GM03348 (cell line): ENCODE measurements at regions not wholly inside any gene's neighbourhood (a gene's known extent, or its start where the extent isn't known, plus 50 kb on each side); places are given as distances from the start of the nearest gene placed in this dataset.
"Not testable (repeated sequence)": the region's sequence is repeated elsewhere in the genome, so short reads cannot be mapped to it uniquely, and the experiment has no call there.

Experiments
- DNase-seq: peaks from one replicate; pipeline ENCODE4 v3.0.0; 2012; ENCODE audit warnings: low spot score

- no peak for DNase-seq
These were observed 90.3 kb upstream of the RASSF8 start for GRCh38 chr12:25868193-25868592.

DNA sequence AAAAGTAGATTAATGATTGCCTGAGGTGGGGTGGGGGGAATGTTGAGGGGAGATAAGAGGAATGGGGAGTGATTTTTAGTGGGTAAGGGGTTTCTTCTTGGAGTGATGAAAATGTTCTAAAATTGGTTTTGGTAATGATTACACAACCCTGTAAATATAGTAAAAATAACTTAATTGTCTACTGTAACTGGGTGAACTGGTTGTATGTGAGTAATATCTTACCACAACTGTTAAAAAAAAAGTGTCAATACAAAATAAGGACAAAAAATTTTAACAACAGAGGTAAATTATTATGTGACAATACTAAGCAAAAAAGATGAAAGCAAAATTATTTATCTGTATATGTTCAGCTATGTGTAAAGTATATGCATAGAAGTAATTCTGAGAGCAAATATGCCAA, 86.3 kb upstream of the RASSF8 start:
- no peak for DNase-seq

- peak; percentile 44 for DNase-seq
These were observed 82.8 kb upstream of the RASSF8 start for GRCh38 chr12:25875661-25876060.

GRCh38 chr12:25876383-25877045, 82.0 kb upstream of the RASSF8 start:
- no peak for DNase-seq

DNA sequence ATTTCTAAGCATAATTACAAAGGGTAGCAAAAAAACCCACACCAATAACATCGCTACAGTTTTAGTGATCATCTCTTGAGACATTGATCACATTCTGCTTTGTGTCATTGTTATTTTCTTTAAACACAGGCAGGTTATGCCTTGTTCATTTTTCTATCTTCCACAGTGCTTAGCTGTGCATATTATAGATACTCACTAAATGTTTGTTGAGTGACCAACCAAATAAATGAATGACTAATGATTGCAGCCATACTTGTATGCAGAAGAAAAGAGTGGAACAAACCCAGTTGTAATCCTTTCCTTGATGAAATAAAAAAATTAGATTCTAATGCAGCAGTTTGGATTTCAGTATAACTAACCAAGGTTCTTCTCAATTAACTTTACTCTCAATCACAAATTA, 81.0 kb upstream of the RASSF8 start:
- DNase-seq: no peak

DNA sequence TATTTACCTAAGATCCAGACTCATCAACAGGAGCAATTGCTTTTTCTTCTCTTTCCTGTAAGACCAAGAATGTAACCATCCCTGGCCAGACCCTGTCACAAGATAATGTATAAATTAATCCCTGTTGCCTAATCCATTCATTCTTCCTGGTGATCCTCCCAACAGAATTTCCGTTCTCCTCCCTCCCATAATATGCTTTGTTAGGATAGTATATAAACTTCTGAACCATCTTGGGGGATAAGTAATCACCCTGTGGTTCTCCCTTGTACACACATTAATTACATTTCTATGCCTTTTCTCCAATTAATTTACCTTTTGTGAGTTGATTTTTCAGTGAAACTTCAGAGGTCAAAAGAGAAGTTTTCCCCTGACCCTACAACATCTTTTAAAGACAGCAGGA, 76.2 kb upstream of the RASSF8 start:
- DNase-seq: no peak

- DNase-seq: no peak
These were observed 75.2 kb upstream of the RASSF8 start for GRCh38 chr12:25883026-25883916.

DNA sequence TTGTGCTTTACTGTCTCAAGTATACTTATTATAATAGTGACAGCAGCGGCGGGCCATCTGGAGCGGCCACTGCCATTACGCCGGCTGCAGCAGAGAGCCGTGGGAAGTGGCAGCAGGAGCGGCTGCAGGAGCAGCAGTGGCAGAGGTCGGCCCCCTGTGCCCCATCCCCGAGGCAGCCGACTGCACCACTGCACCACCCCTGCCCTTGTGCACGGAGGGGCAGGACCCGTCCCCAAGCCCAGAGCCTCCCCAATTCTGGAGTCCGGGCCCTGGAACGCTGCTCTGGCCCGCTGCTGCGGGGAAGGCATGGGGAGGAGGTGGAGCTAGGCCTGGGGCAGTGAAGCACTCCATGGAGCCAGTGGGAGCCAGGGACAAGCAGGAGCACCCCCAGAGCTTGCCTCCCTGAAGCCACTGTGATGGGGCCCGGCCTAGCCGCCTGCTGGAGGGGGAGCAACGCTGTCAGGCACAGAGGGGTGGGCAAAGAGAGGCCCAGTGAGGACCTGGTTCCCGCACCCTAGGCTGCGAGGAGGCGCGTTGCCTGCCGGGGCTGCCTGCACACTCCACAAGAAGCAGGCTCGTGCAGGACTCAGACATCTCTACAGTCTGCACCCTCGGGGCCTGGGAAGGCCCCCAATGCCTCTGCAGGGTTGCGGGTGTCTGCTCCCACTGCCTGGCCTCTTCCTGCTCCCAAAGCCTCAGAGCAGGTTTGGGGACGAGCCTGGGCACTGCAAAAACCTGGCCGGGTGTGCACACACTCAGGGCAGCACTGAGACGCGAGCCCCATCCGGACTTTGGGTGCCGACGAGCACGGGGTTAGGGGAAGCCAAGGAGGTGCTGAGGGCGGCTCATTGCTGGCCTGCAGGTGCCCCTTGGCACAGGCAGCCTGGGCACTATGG, 74.2 kb upstream of the RASSF8 start:
- DNase-seq: no peak

DNA sequence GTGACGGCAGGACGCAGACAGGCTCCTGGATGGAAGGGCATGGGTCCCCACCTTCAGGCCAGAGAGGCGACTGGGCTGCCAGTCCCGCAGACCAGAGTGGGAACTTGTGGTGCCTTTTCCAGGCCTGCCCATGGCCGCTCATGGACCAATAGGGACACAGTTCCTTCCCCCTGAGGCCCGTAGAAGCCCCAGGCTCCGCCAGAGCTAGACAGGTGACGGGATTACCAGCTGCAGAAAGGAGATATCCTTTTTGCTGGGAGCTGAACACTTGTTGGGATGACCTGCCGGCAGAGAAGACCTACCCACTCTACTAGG, 73.6 kb upstream of the RASSF8 start:
- no peak for DNase-seq

DNA sequence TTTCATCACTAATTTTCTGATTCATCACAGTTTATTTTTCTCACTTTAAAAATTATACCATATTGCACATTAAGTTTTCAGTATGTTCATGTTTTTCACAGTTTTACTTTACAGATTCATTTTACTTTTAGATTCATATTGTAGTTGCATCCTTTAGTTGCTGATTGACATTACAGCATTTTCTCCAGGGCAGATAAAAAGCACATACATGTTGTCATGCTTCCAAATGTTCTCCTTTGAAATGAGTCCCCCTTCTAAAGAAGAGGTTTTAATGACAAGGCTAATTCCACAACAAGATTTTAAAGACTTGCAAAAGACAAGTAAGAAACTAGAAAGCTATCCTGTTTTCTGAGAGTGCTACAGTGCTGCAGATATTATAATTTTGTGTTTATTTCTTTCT, 72.1 kb upstream of the RASSF8 start:
- no peak for DNase-seq

DNA sequence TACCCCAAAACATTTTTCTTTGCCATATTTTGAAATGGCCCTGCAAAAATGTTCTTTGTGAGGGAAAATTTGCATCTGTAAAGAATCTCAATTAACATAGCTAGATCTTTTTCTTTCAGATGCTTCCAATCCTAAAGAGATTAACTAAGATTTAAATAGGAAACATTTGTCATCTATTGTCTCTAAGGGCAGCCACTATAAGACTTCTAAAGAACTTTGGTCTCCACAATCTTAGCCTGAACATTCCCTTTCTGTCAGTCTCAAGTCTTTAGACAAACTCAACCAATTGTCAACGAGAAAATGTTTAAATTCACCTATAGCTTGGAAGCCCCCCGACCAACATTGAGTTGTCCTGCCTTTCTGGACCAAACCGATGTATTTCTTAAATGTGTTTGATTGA, 71.1 kb upstream of the RASSF8 start:
- DNase-seq: no peak

GRCh38 chr12:25889185-25889584, 69.3 kb upstream of the RASSF8 start:
- no peak for DNase-seq

DNA sequence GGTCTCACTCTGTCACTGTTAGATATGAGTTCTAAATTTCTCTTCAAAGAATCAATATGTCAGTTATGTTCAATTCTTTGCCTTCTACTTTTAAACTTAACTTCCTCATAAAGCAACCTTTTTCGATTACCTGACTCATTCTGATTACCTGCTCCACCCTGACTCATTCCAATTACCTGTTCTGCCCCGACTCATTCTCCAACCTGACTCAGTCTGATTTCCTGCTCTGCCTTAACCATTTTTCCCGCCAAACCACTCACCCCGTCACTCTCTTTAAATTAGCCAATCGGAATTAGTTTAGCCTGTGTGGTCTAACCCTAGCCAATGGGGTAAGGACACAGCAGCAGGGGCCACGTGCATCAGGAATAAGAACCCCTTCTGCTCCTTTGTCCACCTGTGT, 67.4 kb upstream of the RASSF8 start:
- not testable (repeated sequence) for DNase-seq

- DNase-seq: no peak
These were observed 63.7 kb upstream of the RASSF8 start for GRCh38 chr12:25894759-25895158.

DNA sequence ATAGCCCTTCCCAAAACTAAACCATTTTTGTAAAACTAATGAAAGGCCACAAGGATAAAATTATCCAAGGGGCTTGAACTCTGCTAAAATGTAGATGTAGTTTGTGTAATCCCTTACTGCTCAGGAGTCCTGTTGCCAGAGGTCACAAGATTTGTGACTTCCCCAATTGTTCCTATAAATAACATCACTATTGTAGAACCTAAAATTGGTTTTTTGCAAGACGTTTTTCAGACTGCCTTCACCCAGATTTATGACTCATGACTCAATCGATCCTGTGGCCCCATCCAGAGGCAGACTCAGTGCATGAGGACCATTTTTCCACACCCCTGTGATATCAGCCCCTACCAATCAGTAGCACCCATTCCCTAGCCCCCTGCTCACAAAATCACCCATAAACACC, 61.5 kb upstream of the RASSF8 start:
- no peak for DNase-seq

GRCh38 chr12:25903603-25904245, 54.8 kb upstream of the RASSF8 start:
- DNase-seq: no peak

- peak; percentile 54 for DNase-seq
These were observed 54.0 kb upstream of the RASSF8 start for GRCh38 chr12:25904442-25904841.

DNA sequence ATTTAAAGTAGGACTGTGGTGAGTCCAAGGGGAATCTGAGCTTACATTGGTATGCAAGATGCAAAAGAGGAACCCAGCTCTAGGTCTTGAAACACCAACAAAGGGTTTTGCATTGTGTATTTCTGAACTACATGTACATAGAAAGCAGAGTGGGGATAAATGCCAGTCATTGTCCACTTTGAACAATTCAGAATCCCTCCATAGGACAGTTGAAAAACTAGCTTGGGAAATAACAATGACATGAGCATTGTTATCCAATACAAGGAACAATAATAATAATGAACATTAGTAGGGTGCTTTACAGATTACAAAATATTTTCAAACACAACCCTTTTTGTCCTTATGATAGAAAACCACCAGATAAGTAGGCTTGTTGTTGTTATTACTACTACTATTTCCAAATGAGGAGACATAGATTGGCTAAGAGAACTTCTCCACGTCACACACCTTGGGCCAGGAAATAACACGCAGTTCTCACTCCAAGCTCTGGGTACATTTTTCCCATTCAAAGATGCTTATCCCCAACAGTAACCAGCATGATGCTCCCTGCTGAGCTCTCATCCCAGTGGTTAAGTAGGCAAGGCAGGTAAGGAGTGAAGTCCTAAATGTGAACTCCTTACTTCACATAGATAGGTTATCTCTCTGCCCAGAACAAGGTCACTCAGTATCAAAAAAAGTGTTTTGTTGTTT, 51.7 kb upstream of the RASSF8 start:
- DNase-seq: no peak
